ENCODE measurements at regions not wholly inside any gene's neighbourhood (a gene's known extent, or its start where the extent isn't known, plus 50 kb on each side); places are given as distances from the start of the nearest gene placed in this dataset.
A peak's percentile ranks its signal among the peaks of the same experiment; 100 is the strongest.
"Not testable (repeated sequence)": the region's sequence is repeated elsewhere in the genome, so short reads cannot be mapped to it uniquely, and the experiment has no call there.

DNA sequence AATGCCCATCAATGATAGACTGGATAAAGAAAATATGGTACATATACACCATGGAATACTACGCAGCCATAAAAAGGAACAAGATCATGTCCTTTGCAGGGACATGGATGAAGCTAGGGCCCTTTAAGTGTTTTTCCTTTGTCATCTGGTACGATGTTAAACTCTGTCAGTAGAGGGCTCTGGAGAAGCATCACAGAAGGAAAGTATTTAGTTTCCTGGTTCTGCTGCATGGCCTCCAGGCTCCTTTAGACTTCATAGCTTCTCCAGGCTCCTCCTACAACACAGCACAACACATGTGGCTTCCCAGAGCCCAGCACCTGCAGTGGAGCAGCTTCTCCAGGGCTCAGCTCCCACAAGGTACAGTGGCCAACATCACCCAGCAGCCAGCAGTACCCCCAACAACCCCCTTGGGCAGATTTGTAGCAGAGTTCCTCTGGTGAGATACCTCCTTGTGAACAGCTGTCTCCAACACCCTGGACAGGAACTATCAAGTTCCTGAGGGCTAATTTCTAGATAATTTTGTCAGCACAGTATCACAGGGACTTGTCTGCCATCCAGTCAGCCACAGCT is 63.4 kb downstream of the KCTD12 start:
- no peaks in the 10 kb centered on the region for H3K36me3 ChIP-seq
- no peaks in the 10 kb centered on the region for H3K4me1 ChIP-seq
- no peaks in the 10 kb centered on the region for H3K27me3 ChIP-seq
- H3K27ac ChIP-seq = no peak overlapping the region
- no peak for TF ChIP-seq POLR2A (IDR thresholded peaks at IDR 0.05)
- TF ChIP-seq, protein P1, sequence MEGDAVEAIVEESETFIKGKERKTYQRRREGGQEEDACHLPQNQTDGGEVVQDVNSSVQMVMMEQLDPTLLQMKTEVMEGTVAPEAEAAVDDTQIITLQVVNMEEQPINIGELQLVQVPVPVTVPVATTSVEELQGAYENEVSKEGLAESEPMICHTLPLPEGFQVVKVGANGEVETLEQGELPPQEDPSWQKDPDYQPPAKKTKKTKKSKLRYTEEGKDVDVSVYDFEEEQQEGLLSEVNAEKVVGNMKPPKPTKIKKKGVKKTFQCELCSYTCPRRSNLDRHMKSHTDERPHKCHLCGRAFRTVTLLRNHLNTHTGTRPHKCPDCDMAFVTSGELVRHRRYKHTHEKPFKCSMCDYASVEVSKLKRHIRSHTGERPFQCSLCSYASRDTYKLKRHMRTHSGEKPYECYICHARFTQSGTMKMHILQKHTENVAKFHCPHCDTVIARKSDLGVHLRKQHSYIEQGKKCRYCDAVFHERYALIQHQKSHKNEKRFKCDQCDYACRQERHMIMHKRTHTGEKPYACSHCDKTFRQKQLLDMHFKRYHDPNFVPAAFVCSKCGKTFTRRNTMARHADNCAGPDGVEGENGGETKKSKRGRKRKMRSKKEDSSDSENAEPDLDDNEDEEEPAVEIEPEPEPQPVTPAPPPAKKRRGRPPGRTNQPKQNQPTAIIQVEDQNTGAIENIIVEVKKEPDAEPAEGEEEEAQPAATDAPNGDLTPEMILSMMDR (IDR thresholded peaks at IDR 0.05) = peak in 4 of 6 experiments; percentile 8 to 24 (median 18)
- H3K9me3 ChIP-seq = no peaks in the 10 kb centered on the region
- H3K4me3 ChIP-seq = no peak overlapping the region
- no peak for DNase-seq

DNA sequence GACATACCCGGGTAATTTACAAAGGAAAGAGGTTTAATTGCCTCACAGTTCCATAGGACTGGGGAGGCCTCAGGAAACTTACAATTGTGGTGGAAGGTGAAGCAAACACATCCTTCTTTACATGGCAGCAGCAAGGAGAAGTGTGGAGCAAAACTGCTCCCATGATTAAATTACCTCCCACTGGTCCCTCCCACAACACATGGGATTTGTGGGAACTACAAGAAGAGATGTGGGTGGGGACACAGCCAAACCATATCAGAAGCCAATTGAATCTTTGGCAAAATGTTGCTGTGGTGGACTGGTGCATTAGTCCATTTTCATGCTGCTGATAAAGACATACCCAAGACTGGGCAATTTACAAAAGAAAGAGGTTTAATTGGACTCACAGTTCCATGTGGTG is 65.0 kb downstream of the KCTD12 start:
- not testable (repeated sequence) for H3K36me3 ChIP-seq, H3K27ac ChIP-seq

DNA sequence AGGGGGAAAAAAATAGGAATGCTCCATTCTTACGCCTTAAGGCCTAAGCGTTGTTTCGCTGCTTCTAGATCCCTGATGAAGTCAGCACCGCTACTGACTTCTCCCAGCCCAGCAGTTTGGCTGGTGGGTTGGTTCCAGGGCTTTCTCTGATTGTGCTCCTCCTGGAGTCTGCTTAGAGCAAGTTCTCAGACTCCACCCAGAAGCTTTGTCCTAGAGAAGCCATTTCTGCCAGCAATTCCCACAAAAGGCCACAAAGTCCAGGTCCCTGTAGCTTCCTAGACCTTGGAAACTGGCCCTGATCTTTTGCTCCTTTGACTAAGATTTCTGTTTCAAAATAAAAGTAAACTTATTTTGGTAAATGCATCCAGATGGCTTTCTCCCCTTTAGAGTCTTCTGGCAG is 65.4 kb downstream of the KCTD12 start:
- no peak for TF ChIP-seq POLR2A (IDR thresholded peaks at IDR 0.05)
- TF ChIP-seq, protein P1 (IDR thresholded peaks at IDR 0.05) = no peak
- no peak for DNase-seq

More for the DNA sequence above, 65.0 kb downstream of the KCTD12 start:
- H3K9me3 ChIP-seq, DNase-seq, H3K27me3 ChIP-seq, H3K4me3 ChIP-seq, H3K4me1 ChIP-seq: not testable (repeated sequence)

DNA sequence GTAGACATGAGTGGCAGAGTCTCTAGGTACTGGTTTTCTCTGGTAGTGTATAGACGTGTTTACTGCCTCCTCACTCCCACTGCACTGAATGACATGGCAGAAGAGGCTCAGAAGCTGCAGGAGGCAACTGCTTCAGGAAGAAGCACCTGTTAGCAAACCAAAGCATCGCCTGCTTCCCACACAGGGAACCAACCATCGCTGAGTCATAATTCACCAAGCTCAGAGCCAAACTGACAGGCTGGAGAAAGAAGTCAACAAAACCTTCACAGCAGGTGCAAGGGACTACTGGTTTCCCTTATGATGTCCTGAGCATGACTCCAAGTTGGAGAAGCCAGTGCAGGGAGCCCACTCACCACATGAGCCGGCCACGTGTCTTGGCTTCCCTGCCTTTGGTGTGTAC is 69.8 kb downstream of the KCTD12 start:
- Histone ChIP-seq H3K9me3 (no peaks in the 10 kb centered on the region), H3K36me3 (no peaks in the 10 kb centered on the region), H3K4me1 (no peaks in the 10 kb centered on the region), H3K27me3 (no peaks in the 10 kb centered on the region), H3K27ac (no peak overlapping the region), H3K4me3 (no peak overlapping the region)
- no peak for DNase-seq
- TF ChIP-seq, protein P1 (IDR thresholded peaks at IDR 0.05) = no peak
- TF ChIP-seq POLR2A (IDR thresholded peaks at IDR 0.05) = no peak

More for the DNA sequence above, 65.4 kb downstream of the KCTD12 start:
- H3K27me3 ChIP-seq = no peaks in the 10 kb centered on the region
- no peaks in the 10 kb centered on the region for H3K36me3 ChIP-seq
- no peak overlapping the region for H3K4me3 ChIP-seq
- H3K4me1 ChIP-seq = no peaks in the 10 kb centered on the region
- no peak overlapping the region for H3K27ac ChIP-seq
- no peaks in the 10 kb centered on the region for H3K9me3 ChIP-seq

DNA sequence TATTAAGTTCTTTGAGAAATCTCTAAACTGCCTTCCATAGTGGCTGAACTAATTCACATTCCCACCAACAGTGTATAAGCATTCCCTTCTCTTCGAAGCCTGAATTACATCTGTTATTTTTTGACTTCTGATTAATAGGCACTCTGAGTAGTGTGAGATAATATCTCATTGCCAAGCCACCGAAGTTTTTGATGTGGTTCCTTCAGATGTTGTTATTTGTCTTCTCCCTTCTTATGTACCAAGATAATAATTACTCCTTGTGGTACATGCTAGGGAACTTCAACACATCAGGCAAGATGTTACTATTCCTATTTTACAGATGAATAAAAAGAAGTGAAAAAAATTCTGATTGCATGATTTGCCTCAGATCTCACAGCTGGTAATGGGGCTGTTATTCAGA is 70.9 kb downstream of the KCTD12 start:
- TF ChIP-seq, protein P1 (IDR thresholded peaks at IDR 0.05) = no peak
- no peak for TF ChIP-seq POLR2A (IDR thresholded peaks at IDR 0.05)
- Histone ChIP-seq H3K36me3 (no peaks in the 10 kb centered on the region), H3K27ac (no peak overlapping the region), H3K4me1 (no peaks in the 10 kb centered on the region), H3K27me3 (no peaks in the 10 kb centered on the region), H3K9me3 (no peaks in the 10 kb centered on the region), H3K4me3 (no peak overlapping the region)
- no peak for DNase-seq

DNA sequence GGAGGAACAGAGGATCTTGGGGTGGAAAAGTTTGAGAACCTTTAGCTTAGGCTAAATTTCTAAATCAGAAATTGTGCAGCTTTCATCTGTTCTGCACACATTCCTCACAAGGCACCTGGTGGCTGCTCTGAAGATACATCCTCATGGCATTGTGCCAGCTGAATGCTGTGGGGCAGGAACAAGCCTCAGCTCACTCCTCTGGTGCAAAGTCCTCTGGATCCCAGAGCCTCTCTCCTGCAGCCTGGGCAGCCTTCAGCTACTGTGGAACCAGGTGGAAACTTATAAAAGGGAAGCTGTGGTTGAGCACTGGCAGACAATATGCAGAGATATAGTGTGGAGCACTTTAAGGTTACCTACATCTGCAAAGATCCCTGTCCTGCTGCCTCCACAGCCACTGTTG is 72.3 kb downstream of the KCTD12 start:
- Histone ChIP-seq H3K9me3 (no peaks in the 10 kb centered on the region), H3K27me3 (no peaks in the 10 kb centered on the region), H3K36me3 (no peaks in the 10 kb centered on the region), H3K4me3 (no peak overlapping the region), H3K4me1 (no peaks in the 10 kb centered on the region), H3K27ac (no peak overlapping the region)
- DNase-seq = peak in 2 of 3 donors; percentile 65 to 69
- TF ChIP-seq, protein P1 (IDR thresholded peaks at IDR 0.05) = peak in 2 of 6 experiments; percentile 21 to 24
- no peak for TF ChIP-seq POLR2A (IDR thresholded peaks at IDR 0.05)

All from Peyer's patch (tissue), 4 donors.